Adrenal gland (tissue), 9 donors: ENCODE measurements at regions not wholly inside any gene's neighbourhood (a gene's known extent, or its start where the extent isn't known, plus 50 kb on each side); places are given as distances from the start of the nearest gene placed in this dataset.

Experiments
- DNase-seq, 7 donors: peaks; one replicate each; pipeline ENCODE4 v3.0.0-alpha.2; 2019 to 2020
- H3K27ac ChIP-seq, 5 donors: fragments of 200-600 bp; sonication (generic) in 4 of 5; 1 replicate in 3 of 5; 2 replicates in 2 of 5; pipeline versions ENCODE4 v1.5.1 to v1.8.0; 2016 to 2020; ENCODE audit warnings: mild to moderate bottlenecking in 1 of 5
- H3K27me3 ChIP-seq: fragments of 200-600 bp; 2 replicates; pipeline ENCODE4 v1.8.0; 2021
- H3K36me3 ChIP-seq, 2 donors: fragments of 200-600 bp; replicated peaks in 1 of 2; 1 replicate in 1 of 2; 2 replicates in 1 of 2; pipeline versions ENCODE4 v1.5.1 to v1.8.0; 2018 to 2022
- H3K4me1 ChIP-seq, 2 donors: fragments of 200-600 bp; replicated peaks in 1 of 2; 1 replicate in 1 of 2; 2 replicates in 1 of 2; pipeline versions ENCODE4 v1.5.1 to v1.8.0; 2018 to 2021
- H3K4me3 ChIP-seq, 4 donors: fragments of 200-600 bp; sonication (generic) in 3 of 4; one replicate each; pipeline ENCODE4 v1.5.1; 2016 to 2018
- H3K9me3 ChIP-seq, 3 donors: fragments of 200-600 bp; sonication (generic) in 1 of 3; replicated peaks in 1 of 3; 1 replicate in 2 of 3; 2 replicates in 1 of 3; pipeline versions ENCODE4 v1.5.1 to v1.8.0; 2016 to 2021
- CTCF ChIP-seq, 6 experiments: fragments of 450-650 bp in 4 of 6; fragments of 200-600 bp in 2 of 6; sonication (generic) in 1 of 6; IDR thresholded peaks; 1 replicate in 5 of 6; 2 replicates in 1 of 6; pipeline versions ENCODE4 v1.5.1 to v1.8.0; 2016 to 2021; ENCODE audit warnings: antibody characterized with exemption in 6 of 6, mild to moderate bottlenecking in 2 of 6, moderate library complexity in 1 of 6
- POLR2A ChIP-seq, 2 donors: fragments of 450-650 bp; IDR thresholded peaks; one replicate each; pipeline ENCODE4 v1.6.1; 2017; ENCODE audit warnings: antibody characterized with exemption in 2 of 2, mild to moderate bottlenecking in 2 of 2, moderate library complexity in 1 of 2
- whole genome bisulfite sequencing, 4 donors: extraction: QIAGEN DNeasy Blood & Tissue Kit in 2 of 4; methylation state at CpG; one replicate each; pipeline versions ENCODE4 v1.1.5 to v1.1.7; 2013 to 2017; 5-methylcytosine and 5-hydroxymethylcytosine counted together
- intact Hi-C, 2 donors: fragments of 100-400 bp; cut with DNase I; formaldehyde crosslinking; loops; one replicate each; pipeline versions ENCODE4 v1.14.1 to v1.15.0; 2022 to 2023
- donor health status: healthy with polysubstance abuse.
- donor health status: Bipolar disorder and iron deficiency.
- donor health status: DM: yes; HTN: yes; CAD: no.
- donor health status: DM: no; HTN: no; CAD: no.
- donor health status: DM: no; HTN: no; CAD: no.

- Histone ChIP-seq H3K4me3 (no peak overlapping the region), H3K27me3 (no peaks in the 10 kb centered on the region), H3K36me3 (no peaks in the 10 kb centered on the region), H3K4me1 (no peaks in the 10 kb centered on the region), H3K9me3 (no peaks in the 10 kb centered on the region), H3K27ac (no peak overlapping the region)
- no peak for DNase-seq
- 77 to 93% (median 85%) methylated on average over 2 of the region's 2 CpGs for WGBS, 4 donors
- TF ChIP-seq POLR2A (IDR thresholded peaks at IDR 0.05) (no peak), CTCF (IDR thresholded peaks at IDR 0.05) (no peak)
- intact Hi-C loops: no loop called here
These were observed 392.2 kb downstream of the STK39 start for GRCh38 chr2:167855211-167855610.

GRCh38 chr2:167853717-167854116, 393.7 kb downstream of the STK39 start:
- no peak for DNase-seq
- Histone ChIP-seq H3K4me1 (no peaks in the 10 kb centered on the region), H3K36me3 (no peaks in the 10 kb centered on the region), H3K27ac (no peak overlapping the region), H3K27me3 (no peaks in the 10 kb centered on the region), H3K9me3 (no peaks in the 10 kb centered on the region), H3K4me3 (no peak overlapping the region)
- intact Hi-C loops: no loop called here
- 67 to 88% (median 84%) methylated on average over 1 of the region's 1 CpG for WGBS, 4 donors
- TF ChIP-seq POLR2A (IDR thresholded peaks at IDR 0.05) (no peak), CTCF (IDR thresholded peaks at IDR 0.05) (no peak)

GRCh38 chr2:167851876-167852275, 395.5 kb downstream of the STK39 start:
- DNase-seq: no peak
- intact Hi-C loops: no loop called here
- TF ChIP-seq CTCF (IDR thresholded peaks at IDR 0.05) (no peak), POLR2A (IDR thresholded peaks at IDR 0.05) (no peak)
- Histone ChIP-seq H3K4me1 (no peaks in the 10 kb centered on the region), H3K9me3 (no peaks in the 10 kb centered on the region), H3K4me3 (no peak overlapping the region), H3K27ac (no peak overlapping the region), H3K27me3 (no peaks in the 10 kb centered on the region), H3K36me3 (no peaks in the 10 kb centered on the region)
- WGBS, 4 donors: 33 to 56% (median 40%) methylated on average over 1 of the region's 1 CpG

- H3K4me3 ChIP-seq: no peak overlapping the region
- H3K4me1 ChIP-seq: no peaks in the 10 kb centered on the region
- TF ChIP-seq POLR2A (IDR thresholded peaks at IDR 0.05): no peak
- TF ChIP-seq CTCF (IDR thresholded peaks at IDR 0.05): no peak
- DNase-seq: no peak
- 63 to 78% (median 67%) methylated on average over 4 of the region's 4 CpGs for WGBS, 4 donors
- H3K36me3 ChIP-seq: no peaks in the 10 kb centered on the region
- H3K27me3 ChIP-seq: no peaks in the 10 kb centered on the region
- H3K27ac ChIP-seq: no peak overlapping the region
- no peaks in the 10 kb centered on the region for H3K9me3 ChIP-seq
- intact Hi-C loops: no loop called here
These were observed 396.0 kb downstream of the STK39 start for GRCh38 chr2:167851323-167851860.
